SK-MEL-5 (cell line): ENCODE measurements at regions not wholly inside any gene's neighbourhood (a gene's known extent, or its start where the extent isn't known, plus 50 kb on each side); places are given as distances from the start of the nearest gene placed in this dataset.

Experiments
- DNase-seq: peaks from one replicate; pipeline ENCODE4 v3.0.0-alpha.2; 2016; ENCODE audit warnings: low read depth, low spot score
- in situ Hi-C: cut with HindIII; loops from 2 replicates; pipeline ENCODE4 v1.10.0; 2016; ENCODE audit warnings: low sequenced_read_pairs, high pct_unique_total_duplicates, low pct_unique_long_range_greater_than_20kb

GRCh38 chr2:191508738-191509137 is 169.2 kb upstream of the NABP1 start:
- in situ Hi-C loops: no loop called here
- no peak for DNase-seq

GRCh38 chr2:191512216-191512835 is 165.6 kb upstream of the NABP1 start:
- in situ Hi-C loops: no loop called here
- no peak for DNase-seq

GRCh38 chr2:191512874-191513273 is 165.1 kb upstream of the NABP1 start:
- in situ Hi-C loops: no loop called here

GRCh38 chr2:191514613-191515012 is 163.3 kb upstream of the NABP1 start:
- in situ Hi-C loops: no loop called here
- no peak for DNase-seq

More at GRCh38 chr2:191512874-191513273, 165.1 kb upstream of the NABP1 start:
- DNase-seq: no peak

- in situ Hi-C loops: no loop called here
- no peak for DNase-seq
Measured at GRCh38 chr2:191515551-191515950, 162.4 kb upstream of the NABP1 start.

- in situ Hi-C loops: no loop called here
- no peak for DNase-seq
Measured at GRCh38 chr2:191516260-191516659, 161.7 kb upstream of the NABP1 start.

GRCh38 chr2:191521608-191522208 is 156.2 kb upstream of the NABP1 start:
- in situ Hi-C loops: no loop called here
- DNase-seq: peak; percentile 58

GRCh38 chr2:191522478-191523120 is 155.3 kb upstream of the NABP1 start:
- DNase-seq: no peak
- in situ Hi-C loops: no loop called here

GRCh38 chr2:191526091-191526490 is 151.8 kb upstream of the NABP1 start:
- in situ Hi-C loops: loop anchor here (25.0 kb wide), 1 partner anchor 364 kb away; the partner anchor contains the start of gene STAT4
- DNase-seq: no peak

GRCh38 chr2:191526536-191526935 is 151.4 kb upstream of the NABP1 start:
- in situ Hi-C loops: loop anchor here (25.0 kb wide), 1 partner anchor 364 kb away; the partner anchor contains the start of gene STAT4
- DNase-seq: no peak

GRCh38 chr2:191526953-191527556 is 150.9 kb upstream of the NABP1 start:
- in situ Hi-C loops: loop anchor here (25.0 kb wide), 1 partner anchor 365 kb away; the partner anchor contains the start of gene STAT4
- no peak for DNase-seq

GRCh38 chr2:191530618-191531017 is 147.3 kb upstream of the NABP1 start:
- in situ Hi-C loops: loop anchor here (25.0 kb wide), 1 partner anchor 368 kb away; the partner anchor contains the start of gene STAT4
- no peak for DNase-seq

GRCh38 chr2:191533693-191534180 is 144.2 kb upstream of the NABP1 start:
- no peak for DNase-seq
- in situ Hi-C loops: loop anchor here (25.0 kb wide), 1 partner anchor 371 kb away; the partner anchor contains the start of gene STAT4

- DNase-seq: no peak
- in situ Hi-C loops: loop anchor here (25.0 kb wide), 1 partner anchor 376 kb away; the partner anchor contains the start of gene STAT4
Measured at GRCh38 chr2:191537921-191538320, 140.0 kb upstream of the NABP1 start.

GRCh38 chr2:191538334-191538903 is 139.5 kb upstream of the NABP1 start:
- in situ Hi-C loops: loop anchor here (25.0 kb wide), 1 partner anchor 376 kb away; the partner anchor contains the start of gene STAT4
- no peak for DNase-seq

GRCh38 chr2:191539068-191539467 is 138.9 kb upstream of the NABP1 start:
- peak; percentile 57 for DNase-seq
- in situ Hi-C loops: loop anchor here (25.0 kb wide), 1 partner anchor 377 kb away; the partner anchor contains the start of gene STAT4

GRCh38 chr2:191540681-191541080 is 137.3 kb upstream of the NABP1 start:
- in situ Hi-C loops: loop anchor here (25.0 kb wide), 1 partner anchor 378 kb away; the partner anchor contains the start of gene STAT4

More at GRCh38 chr2:191540681-191541080, 137.3 kb upstream of the NABP1 start:
- DNase-seq: no peak
